ENCODE measurements at regions not wholly inside any gene's neighbourhood (a gene's known extent, or its start where the extent isn't known, plus 50 kb on each side); places are given as distances from the start of the nearest gene placed in this dataset.

GRCh38 chr13:58879114-58879513 lies 1247.6 kb downstream of the PCDH17 start (continued):
- TF ChIP-seq CTCF (conservative IDR thresholded peaks at IDR 0.05; ENCODE audit: low read depth in 2 of 2): no peak
- no peak for TF ChIP-seq REST (IDR thresholded peaks at IDR 0.05; ENCODE audit: unreplicated experiment)

GRCh38 chr13:58882516-58882915 lies 1251.0 kb downstream of the PCDH17 start:
- H3K36me3 ChIP-seq (ENCODE audit: insufficient read depth): no peaks in the 10 kb centered on the region
- H3K9me2 ChIP-seq (ENCODE audit: insufficient read depth): no peaks in the 10 kb centered on the region
- peaks cover 3% of the 10 kb centered on the region for H3K27me3 Mint-ChIP-seq (ENCODE audit: insufficient read depth, low read depth, poor library complexity)
- no peaks in the 10 kb centered on the region for H3K79me2 ChIP-seq (replicated peaks; ENCODE audit: insufficient read depth)
- no peaks in the 10 kb centered on the region for H3K36me3 Mint-ChIP-seq (ENCODE audit: low read depth)
- no peaks in the 10 kb centered on the region for H3K27me3 ChIP-seq (ENCODE audit: insufficient read depth)
- H3K27ac Mint-ChIP-seq: no peak overlapping the region
- H4K20me1 ChIP-seq (replicated peaks; ENCODE audit: insufficient read depth): no peaks in the 10 kb centered on the region
- H3K4me1 ChIP-seq (ENCODE audit: insufficient read depth): peaks cover 17% of the 10 kb centered on the region
- peaks cover 19% of the 10 kb centered on the region for H3K4me1 Mint-ChIP-seq
- H3K9me3 Mint-ChIP-seq: no peaks in the 10 kb centered on the region
- H3K4me3 Mint-ChIP-seq: no peak overlapping the region
- H3K4me3 ChIP-seq: no peak overlapping the region
- no peak overlapping the region for H3K27ac ChIP-seq (ENCODE audit: low read depth)
- no peak overlapping the region for H2AFZ ChIP-seq
- ATAC-seq: no peak
- no peaks in the 10 kb centered on the region for H3F3A ChIP-seq (replicated peaks; ENCODE audit: low read depth)
- DNase-seq (ENCODE audit: low spot score): no peak
- no peak overlapping the region for H3K4me2 ChIP-seq
- TF ChIP-seq ZNF331 (CRISPR knock-in tag; IDR thresholded peaks at IDR 0.05; ENCODE audit: low read depth) (no peak), POLR2AphosphoS5 (IDR thresholded peaks at IDR 0.05; ENCODE audit: low read depth) (no peak), CTCF (conservative IDR thresholded peaks at IDR 0.05; ENCODE audit: low read depth in 2 of 2) (no peak), REST (IDR thresholded peaks at IDR 0.05; ENCODE audit: unreplicated experiment) (no peak), JUNB (IDR thresholded peaks at IDR 0.05; ENCODE audit: unreplicated experiment) (no peak), NANOG (IDR thresholded peaks at IDR 0.05; ENCODE audit: borderline replicate concordance) (no peak), CREB1 (CRISPR knock-in tag; IDR thresholded peaks at IDR 0.05; ENCODE audit: low read depth) (no peak)

All from GM23338 (cell line).